Activated naive CD4-positive, alpha-beta T cell treated with anti-CD3 and anti-CD28 coated beads, Interleukin-2, amount 50 U/mL, for 72 hours (primary cell): ENCODE measurements at regions not wholly inside any gene's neighbourhood (a gene's known extent, or its start where the extent isn't known, plus 50 kb on each side); places are given as distances from the start of the nearest gene placed in this dataset.

Experiments used
- ATAC-seq, 2 donors: fragments of 150-1000 bp; cut with Tn5 transposase; 2 replicates each; pipeline ENCODE4 v1.10.0; 2021; ENCODE audit warnings: mild to moderate bottlenecking in 2 of 2, moderate library complexity in 2 of 2
- DNase-seq, 2 donors: peaks; one replicate each; pipeline ENCODE4 v3.0.0; 2021 to 2022; ENCODE audit warnings: low spot score in 2 of 2
- H3K27ac Mint-ChIP-seq, 2 donors: one replicate each; pipeline ENCODE4 v1.8.0; 2022; ENCODE audit warnings: mild to moderate bottlenecking in 2 of 2, mixed read lengths in 2 of 2
- H3K36me3 Mint-ChIP-seq, 2 donors: one replicate each; pipeline ENCODE4 v1.8.0; 2022; ENCODE audit warnings: mixed read lengths in 2 of 2
- H3K9me3 Mint-ChIP-seq, 2 donors: one replicate each; pipeline ENCODE4 v1.8.0; 2022; ENCODE audit warnings: mixed read lengths in 2 of 2

DNA sequence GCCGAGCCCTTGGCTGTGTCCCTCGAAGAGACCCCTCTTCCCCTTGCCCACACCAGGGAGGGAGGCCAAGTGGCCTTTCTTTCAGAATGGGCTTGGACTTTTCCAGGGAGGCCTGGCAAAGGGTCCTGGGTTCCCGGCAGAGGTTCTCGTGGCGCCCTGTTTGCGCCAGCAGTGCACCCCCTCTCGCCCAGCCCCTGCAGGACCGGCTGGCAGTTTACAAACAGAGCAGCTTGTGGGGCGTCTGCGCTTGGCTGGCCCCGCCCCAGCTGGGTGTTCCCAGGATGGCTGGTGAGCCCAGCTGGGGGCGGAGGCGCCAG is 137.8 kb upstream of the CIBAR2 start:
- ATAC-seq: no peak
- no peaks in the 10 kb centered on the region for H3K36me3 Mint-ChIP-seq
- H3K27ac Mint-ChIP-seq: no peak overlapping the region
- DNase-seq: no peak
- no peaks in the 10 kb centered on the region for H3K9me3 Mint-ChIP-seq

DNA sequence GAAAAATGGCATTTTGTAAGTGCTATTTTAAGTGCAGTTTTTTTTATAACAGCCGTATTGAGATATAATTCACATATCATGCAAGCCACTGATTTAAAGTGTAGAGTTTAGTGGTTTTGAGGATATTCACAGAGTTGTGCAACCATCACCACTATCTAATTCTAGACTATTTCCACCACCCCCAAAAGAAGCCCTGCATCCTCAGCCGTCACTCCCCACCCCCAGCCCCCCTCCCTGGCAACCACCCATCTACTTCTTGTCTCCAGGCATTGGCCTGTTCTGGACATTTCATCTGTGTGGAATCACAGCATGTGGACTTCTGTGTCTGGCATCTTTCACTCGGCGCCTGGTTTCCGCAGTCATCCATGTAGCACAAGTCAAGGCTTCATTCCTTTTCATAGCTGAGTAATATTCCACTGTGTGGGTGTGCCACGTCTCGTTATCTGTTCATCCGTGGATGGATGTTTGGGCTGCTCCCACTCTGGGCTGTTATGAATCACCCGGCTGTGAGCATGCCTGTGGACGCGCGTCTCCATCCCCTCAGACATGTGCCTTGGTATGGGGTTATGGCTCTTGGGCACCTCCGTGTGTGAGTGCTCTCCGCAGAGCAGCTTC is 138.4 kb upstream of the CIBAR2 start:
- no peak overlapping the region for H3K27ac Mint-ChIP-seq
- no peaks in the 10 kb centered on the region for H3K9me3 Mint-ChIP-seq
- no peak for ATAC-seq
- H3K36me3 Mint-ChIP-seq: no peaks in the 10 kb centered on the region
- no peak for DNase-seq

DNA sequence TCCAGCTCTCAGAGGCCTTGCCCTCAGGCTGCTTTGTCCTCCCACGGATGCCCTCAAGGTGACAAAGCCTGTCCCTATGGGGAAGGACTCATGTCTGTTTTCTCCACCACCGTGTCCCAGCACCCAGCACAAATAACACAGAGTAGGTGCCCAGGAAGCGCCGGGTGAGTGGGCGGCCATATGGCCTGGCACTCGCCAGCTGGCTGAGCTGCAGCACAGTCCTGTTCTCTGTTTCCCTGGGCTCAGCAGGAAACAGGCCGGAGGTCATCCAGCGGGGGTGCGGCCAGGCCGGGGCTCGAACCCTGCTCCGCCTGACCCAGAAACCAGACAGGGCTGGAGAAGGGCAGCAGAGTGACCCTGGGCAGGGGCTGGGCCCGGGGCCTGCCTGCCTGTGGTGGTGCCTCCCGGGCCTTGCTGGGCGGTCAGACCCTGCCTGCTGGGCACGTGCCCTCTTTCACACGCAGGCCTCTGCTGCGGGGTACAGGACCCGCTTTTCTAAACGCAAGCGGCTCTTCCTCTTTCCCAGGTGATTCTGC is 139.0 kb upstream of the CIBAR2 start:
- Mint-ChIP-seq H3K27ac (no peak overlapping the region), H3K36me3 (no peaks in the 10 kb centered on the region), H3K9me3 (no peaks in the 10 kb centered on the region)
- no peak for ATAC-seq
- DNase-seq: no peak

DNA sequence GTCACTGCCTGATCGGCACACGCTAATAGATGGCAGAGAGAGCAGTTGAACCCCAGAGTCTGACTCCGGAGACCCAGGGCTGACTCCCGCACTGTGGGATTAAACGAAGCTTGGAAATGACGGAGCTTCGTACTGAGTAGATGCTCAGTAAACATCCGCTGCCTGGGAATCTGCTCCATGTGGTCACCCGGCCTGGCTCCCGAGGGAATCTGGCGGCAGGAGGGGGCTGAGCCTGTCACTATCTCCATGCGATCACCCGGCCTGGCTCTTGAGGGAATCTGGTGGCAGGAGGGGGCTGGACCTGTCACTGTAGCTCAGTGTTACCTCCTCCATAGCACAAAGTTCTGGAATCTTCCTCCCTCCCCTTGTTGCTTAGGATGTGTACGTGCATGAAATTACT is 139.7 kb upstream of the CIBAR2 start:
- ATAC-seq (no peak), DNase-seq (no peak)
- H3K27ac Mint-ChIP-seq: no peak overlapping the region
- H3K36me3 Mint-ChIP-seq: no peaks in the 10 kb centered on the region
- no peaks in the 10 kb centered on the region for H3K9me3 Mint-ChIP-seq

DNA sequence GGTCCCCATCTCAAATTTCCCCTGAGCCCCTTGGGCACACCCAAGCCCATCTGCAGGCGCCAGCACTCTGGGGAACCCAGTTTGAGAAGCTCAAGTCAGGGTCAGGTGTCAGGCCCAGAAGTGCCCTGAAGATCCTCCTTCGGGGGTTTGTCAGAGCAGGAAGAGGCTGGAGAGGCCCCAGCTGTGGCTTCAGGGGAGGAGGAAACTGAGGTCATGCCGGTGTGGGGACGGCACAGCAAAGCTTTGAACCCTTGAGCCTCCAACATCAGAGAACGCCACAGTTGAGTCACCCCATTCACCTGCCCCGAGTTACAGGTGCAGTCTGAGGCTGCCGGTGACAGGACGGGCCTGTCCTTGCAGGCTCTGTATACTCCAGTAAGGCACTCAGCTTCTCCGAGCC is 140.2 kb upstream of the CIBAR2 start:
- no peak for DNase-seq
- no peak overlapping the region for H3K27ac Mint-ChIP-seq
- peak; percentile 47 to 62 for ATAC-seq
- no peaks in the 10 kb centered on the region for H3K36me3 Mint-ChIP-seq
- no peaks in the 10 kb centered on the region for H3K9me3 Mint-ChIP-seq

DNA sequence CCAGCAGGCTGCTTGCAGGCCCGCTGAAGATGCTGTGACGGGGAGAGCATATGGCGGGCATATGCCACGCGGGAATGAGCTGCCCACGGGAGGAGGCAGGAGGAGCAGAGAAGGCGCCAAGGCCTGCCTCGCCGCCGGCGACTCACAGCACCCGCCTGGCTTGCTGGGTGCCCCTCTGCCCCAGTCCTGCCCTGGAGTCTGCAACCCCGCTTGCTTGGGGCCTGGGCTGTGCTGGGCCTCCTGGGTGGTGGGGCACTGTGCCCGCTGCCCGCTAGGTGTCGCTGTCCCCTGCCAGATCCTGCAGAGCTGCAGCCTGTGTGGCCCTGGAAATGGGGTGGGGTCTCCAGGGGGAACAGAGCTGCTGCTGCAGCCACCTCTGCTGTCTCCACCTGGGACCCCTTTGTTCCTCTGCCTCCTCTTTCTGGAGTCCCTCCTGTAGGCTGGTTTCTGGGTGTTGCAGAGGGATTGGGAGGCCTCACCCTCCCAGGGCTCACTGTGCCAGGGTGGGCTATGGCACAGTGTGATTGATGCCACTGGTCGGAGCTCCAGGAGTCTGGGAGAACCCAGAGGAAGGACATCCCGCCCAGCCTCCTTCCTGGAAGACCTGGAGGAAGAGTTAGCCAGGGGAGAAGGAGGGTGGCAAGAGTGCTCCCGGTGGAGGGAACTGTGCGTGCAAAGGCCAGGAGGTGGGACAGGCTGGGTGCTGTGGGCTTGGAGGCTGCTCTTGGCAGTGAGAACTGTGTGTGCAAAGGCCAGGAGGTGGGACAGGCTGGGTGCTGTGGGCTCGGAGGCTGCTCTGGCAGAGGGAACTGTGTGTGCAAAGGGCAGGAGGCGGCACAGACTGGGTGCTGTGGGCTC is 141.0 kb upstream of the CIBAR2 start:
- H3K27ac Mint-ChIP-seq: no peak overlapping the region
- ATAC-seq (peak; percentile 85 to 92), DNase-seq (peak; percentile 66 to 77)
- H3K9me3 Mint-ChIP-seq: no peaks in the 10 kb centered on the region
- no peaks in the 10 kb centered on the region for H3K36me3 Mint-ChIP-seq

DNA sequence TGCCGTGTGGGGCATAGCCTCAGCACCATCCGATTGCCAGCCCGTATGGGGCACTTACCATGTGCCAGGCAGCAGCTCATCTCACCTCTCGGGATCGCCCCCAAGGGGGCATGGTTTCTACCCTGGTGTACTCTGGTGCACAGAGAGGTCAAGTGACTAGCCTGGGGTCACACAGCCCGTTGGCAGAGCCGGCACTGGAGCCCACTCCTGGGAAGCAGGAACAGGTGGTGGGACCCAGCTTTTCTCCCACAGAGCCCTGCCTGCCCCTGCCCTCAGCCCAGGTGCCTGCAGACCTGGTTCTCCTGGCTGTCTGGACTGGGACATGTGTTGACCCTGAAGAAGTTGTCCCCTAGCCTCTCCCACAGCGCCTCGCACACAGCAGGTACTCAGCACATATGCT is 141.8 kb upstream of the CIBAR2 start:
- H3K27ac Mint-ChIP-seq: no peak overlapping the region
- DNase-seq: no peak
- H3K36me3 Mint-ChIP-seq: no peaks in the 10 kb centered on the region
- ATAC-seq: no peak
- H3K9me3 Mint-ChIP-seq: no peaks in the 10 kb centered on the region

DNA sequence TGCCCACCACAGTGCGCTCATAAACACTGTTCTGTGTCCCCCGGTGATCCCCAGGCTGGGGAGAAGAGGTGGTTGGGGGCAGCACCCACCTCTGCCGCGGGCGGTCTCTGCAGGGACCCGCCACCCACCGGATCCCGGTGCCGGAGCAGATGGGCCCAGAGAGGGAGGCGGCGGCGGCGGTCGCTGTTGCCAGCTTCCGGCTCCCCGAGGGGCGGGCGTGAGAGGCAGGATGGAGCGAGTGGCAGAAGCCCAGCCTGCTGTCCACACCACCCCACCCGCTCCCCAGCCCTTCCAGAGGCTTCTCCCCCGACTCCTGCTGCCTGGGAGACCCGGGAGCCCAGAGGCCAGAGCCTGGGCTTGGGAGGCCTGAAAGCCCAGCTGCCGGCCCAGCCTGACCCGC is 142.6 kb upstream of the CIBAR2 start:
- no peak for DNase-seq
- H3K36me3 Mint-ChIP-seq: no peaks in the 10 kb centered on the region
- H3K9me3 Mint-ChIP-seq: no peaks in the 10 kb centered on the region
- no peak overlapping the region for H3K27ac Mint-ChIP-seq
- ATAC-seq: no peak

DNA sequence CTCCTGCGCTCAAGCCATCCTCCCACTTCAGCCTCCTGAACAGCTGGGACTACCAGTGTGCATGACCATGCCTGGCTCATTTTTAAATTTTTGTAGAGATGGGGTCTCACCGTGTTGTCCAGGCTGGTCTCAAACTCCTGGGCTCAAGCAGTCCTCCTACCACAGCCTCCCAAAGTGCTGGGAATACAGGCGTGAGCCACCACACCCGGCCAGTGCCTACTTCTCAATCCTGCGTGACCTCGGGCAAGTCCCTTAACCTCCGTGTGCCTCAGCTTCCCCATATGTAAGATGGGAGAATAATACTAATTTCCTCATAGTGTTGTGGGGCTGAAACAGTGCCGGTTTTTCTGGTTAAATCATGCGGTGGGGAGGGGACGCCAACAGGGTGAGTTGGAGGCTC is 143.5 kb upstream of the CIBAR2 start:
- Mint-ChIP-seq H3K27ac (no peak overlapping the region), H3K9me3 (no peaks in the 10 kb centered on the region), H3K36me3 (no peaks in the 10 kb centered on the region)
- ATAC-seq: no peak
- DNase-seq: no peak

DNA sequence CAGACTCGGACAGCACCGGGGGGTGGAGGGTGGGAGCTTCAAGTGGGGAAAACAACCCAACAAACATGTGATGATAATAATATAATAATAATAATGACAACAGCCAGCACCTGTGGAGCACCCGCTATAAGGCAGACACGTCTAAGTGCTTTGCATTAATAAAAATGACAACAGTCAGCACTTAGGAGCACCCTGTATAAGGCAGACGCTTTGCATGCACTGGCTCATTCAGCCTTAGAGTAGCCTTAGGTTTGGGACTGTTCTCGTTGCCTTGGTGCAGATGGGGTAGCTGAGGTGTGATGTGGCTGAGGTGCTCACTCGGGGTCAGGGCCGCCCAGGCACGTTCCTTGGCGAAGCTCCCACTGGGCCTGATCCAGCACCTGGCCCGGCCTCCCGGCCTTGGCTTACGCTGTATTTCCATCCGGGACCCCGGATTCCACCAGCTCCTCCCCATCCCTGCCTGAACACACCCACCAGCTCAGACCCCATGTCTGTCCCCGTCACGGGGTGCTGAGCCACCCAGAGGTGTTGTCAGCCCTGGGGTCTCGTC is 144.0 kb upstream of the CIBAR2 start:
- ATAC-seq (no peak), DNase-seq (no peak)
- Mint-ChIP-seq H3K9me3 (no peaks in the 10 kb centered on the region), H3K36me3 (no peaks in the 10 kb centered on the region), H3K27ac (no peak overlapping the region)

DNA sequence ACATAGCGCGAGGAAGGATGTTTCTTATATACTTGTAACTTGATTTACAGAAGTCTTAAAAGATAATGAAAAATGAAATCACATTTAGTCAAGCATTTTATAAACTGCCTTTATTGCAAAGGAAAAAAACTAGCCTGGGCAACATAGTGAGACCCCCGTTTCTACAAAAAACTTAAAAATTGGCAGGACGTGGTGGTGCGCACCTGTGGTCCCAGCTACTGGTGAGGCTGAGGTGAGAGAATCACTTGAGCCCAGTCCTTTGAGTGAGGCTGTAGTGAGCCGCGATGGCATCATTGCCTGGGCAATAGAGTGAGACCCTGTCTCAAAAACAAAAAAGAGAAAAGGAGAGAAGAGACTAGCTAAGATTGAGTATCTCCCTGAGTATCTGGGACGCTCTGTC is 145.2 kb upstream of the CIBAR2 start:
- DNase-seq: no peak
- no peaks in the 10 kb centered on the region for H3K9me3 Mint-ChIP-seq
- no peak for ATAC-seq

DNA sequence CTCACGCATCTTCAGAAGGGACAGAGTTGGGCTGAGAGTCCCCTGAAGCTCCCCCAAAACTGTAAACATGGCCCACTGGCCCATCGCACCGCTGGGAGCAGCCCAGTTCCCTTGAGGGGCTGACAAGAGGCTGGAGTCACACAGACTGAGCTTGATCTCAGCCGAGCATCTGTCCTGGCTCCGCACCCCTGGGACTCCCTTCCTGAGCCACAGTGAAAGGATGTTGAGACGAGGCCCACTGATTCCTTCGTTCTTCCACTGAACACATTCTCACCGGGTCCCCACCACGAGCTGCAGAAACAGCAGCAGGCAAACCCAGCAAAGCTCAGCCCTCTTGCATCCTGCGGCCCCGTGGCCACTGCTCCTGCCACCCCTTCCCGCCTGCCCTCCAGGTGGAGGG is 145.9 kb upstream of the CIBAR2 start:
- no peak for ATAC-seq
- Mint-ChIP-seq H3K27ac (no peak overlapping the region), H3K36me3 (no peaks in the 10 kb centered on the region), H3K9me3 (no peaks in the 10 kb centered on the region)
- no peak for DNase-seq

More for the DNA sequence above, 145.2 kb upstream of the CIBAR2 start:
- Mint-ChIP-seq H3K27ac (no peak overlapping the region), H3K36me3 (no peaks in the 10 kb centered on the region)

DNA sequence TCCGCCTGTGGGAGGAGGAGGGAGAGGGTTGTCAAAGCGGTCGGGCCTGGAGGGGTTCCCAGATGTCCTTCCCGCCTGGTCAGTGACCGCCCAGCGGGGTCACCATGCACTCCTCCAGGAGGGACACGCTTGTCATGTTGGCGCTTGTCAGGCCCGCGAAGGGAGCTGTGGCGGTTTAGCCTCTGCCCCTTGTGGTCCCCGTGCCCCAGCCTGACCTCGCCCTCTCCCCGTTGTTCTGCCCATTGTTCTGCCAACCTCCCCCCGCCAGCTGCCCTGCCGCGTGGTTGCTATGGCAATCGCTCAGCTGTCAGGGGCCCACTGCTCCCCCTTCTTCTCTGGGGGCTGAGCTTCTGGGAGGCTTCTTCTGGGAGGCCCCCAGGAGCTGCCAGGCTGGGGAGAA is 146.4 kb upstream of the CIBAR2 start:
- Mint-ChIP-seq H3K27ac (no peak overlapping the region), H3K9me3 (no peaks in the 10 kb centered on the region), H3K36me3 (no peaks in the 10 kb centered on the region)
- ATAC-seq: no peak
- DNase-seq: no peak

DNA sequence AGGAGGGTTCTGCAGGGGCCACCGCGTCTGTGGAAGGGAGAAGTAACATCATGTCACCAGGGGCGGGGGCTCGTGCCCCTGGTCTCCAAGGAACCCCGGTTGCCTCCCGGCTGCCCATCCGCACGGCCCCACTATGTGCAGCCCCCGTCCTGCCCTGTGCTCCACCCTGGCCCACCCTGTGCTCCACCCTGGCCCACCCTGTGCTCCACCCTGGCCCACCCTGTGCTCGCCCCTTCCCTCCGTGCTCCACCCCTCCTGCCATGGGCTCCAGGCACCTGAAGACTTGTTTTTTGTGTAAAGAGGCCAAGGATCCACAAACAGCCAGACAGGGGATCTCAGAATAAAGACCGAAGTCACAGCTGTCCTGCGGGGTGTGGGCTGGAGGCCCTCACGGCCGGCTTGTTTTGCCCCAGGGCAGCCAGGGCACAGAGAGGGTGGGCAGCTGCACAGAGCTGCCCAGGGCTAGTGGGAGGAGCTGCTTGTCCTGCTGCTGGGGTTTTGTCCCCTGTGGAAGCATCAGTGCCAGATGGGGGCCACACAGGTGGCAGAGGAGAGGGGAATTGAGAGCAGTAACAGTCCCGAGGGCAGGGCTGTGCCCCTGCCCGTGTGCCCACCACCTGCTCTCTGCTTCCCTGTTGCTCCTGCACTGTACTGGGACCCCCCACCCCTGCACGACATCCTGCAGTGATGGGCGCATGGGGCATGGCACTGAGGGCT is 147.0 kb upstream of the CIBAR2 start:
- H3K27ac Mint-ChIP-seq: no peak overlapping the region
- no peaks in the 10 kb centered on the region for H3K36me3 Mint-ChIP-seq
- no peak for DNase-seq
- no peaks in the 10 kb centered on the region for H3K9me3 Mint-ChIP-seq
- ATAC-seq: no peak

DNA sequence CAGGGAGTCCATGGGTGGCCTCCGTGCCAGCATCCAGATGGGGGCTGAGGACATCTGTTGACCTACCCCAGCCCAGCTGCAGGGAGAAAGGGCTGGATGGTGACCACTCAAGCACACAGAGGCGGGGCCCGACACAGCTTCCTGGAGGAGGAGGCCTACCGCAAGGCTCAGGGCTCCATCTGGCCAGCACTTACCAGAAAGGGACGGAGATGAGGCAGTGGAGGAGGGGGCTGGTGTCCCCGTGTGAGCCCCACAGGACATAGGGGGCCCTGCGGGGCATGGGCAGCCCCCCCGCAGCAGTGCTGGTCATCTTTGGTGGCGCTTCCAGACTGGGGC is 147.5 kb upstream of the CIBAR2 start:
- ATAC-seq (no peak), DNase-seq (no peak)
- Mint-ChIP-seq H3K9me3 (no peaks in the 10 kb centered on the region), H3K36me3 (no peaks in the 10 kb centered on the region), H3K27ac (no peak overlapping the region)

DNA sequence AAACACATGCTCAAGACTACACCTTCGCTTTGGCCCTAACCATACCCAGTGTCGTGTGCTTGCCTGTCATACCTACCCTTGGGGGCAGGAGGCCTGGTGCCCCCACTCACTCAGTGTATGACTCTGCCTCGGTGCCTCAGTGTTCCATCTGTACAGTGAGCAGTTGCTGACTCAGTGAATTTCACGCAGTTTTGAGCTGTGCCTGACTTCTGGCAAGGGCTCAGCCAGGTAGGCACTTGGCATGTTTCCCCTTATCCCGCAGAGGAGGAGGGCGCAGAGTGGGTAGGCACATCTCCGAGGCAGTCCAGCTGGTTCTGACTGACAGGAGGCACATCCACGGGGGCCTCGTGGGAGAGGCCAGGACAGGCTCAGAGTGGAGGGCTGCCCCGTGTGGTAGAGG is 148.9 kb upstream of the CIBAR2 start:
- no peak for ATAC-seq
- no peak for DNase-seq
- no peaks in the 10 kb centered on the region for H3K9me3 Mint-ChIP-seq
- H3K27ac Mint-ChIP-seq: no peak overlapping the region
- no peaks in the 10 kb centered on the region for H3K36me3 Mint-ChIP-seq
